AG09309 (cell line): ENCODE measurements at regions not wholly inside any gene's neighbourhood (a gene's known extent, or its start where the extent isn't known, plus 50 kb on each side); places are given as distances from the start of the nearest gene placed in this dataset.
"Not testable (repeated sequence)": the region's sequence is repeated elsewhere in the genome, so short reads cannot be mapped to it uniquely, and the experiment has no call there.

Experiments
- DNase-seq: peaks from one replicate; pipeline ENCODE4 v3.0.0-alpha.2; 2010; ENCODE audit warnings: low read depth
- H3K4me3 ChIP-seq: 2 replicates; pipeline ENCODE4 v1.5.1; 2011; ENCODE audit warnings: mild to moderate bottlenecking, low read depth, low read length, moderate library complexity; ENCODE audit not compliant: control insufficient read depth
- CTCF ChIP-seq: IDR thresholded peaks from 2 replicates; pipeline ENCODE4 v1.5.1; 2011; ENCODE audit warnings: mild to moderate bottlenecking, low read depth, low read length, inconsistent platforms; ENCODE audit not compliant: insufficient read depth, control insufficient read depth; ENCODE audit errors: missing control alignments

- not testable (repeated sequence) for H3K4me3 ChIP-seq, DNase-seq
Observed at GRCh38 chr4:82301390-82301789, 72.4 kb downstream of the HNRNPD start.

GRCh38 chr4:82293304-82293703, 80.5 kb downstream of the HNRNPD start:
- H3K4me3 ChIP-seq, result no peak overlapping the region
- TF ChIP-seq CTCF, result no peak
- DNase-seq, result no peak

DNA sequence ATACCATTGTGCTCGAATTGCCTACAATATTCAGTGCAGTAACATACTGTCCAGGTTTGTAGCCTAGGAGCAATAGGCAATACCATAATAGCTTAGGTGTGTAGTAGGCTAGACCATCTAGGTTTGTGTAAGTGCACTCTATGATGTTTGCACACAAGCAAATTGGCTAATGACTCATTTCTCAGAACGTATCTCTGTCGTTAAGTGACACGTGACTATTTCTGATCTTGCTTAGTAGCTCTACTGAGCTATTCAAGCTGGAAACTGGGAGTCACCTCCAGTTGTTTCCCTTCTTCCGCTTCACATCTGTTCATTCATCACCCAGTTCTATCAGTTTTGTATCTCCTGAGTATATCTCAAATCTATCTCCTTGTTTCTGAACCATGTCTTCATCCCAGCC, 86.1 kb downstream of the HNRNPD start:
- no peak overlapping the region for H3K4me3 ChIP-seq
- no peak for TF ChIP-seq CTCF
- no peak for DNase-seq

DNA sequence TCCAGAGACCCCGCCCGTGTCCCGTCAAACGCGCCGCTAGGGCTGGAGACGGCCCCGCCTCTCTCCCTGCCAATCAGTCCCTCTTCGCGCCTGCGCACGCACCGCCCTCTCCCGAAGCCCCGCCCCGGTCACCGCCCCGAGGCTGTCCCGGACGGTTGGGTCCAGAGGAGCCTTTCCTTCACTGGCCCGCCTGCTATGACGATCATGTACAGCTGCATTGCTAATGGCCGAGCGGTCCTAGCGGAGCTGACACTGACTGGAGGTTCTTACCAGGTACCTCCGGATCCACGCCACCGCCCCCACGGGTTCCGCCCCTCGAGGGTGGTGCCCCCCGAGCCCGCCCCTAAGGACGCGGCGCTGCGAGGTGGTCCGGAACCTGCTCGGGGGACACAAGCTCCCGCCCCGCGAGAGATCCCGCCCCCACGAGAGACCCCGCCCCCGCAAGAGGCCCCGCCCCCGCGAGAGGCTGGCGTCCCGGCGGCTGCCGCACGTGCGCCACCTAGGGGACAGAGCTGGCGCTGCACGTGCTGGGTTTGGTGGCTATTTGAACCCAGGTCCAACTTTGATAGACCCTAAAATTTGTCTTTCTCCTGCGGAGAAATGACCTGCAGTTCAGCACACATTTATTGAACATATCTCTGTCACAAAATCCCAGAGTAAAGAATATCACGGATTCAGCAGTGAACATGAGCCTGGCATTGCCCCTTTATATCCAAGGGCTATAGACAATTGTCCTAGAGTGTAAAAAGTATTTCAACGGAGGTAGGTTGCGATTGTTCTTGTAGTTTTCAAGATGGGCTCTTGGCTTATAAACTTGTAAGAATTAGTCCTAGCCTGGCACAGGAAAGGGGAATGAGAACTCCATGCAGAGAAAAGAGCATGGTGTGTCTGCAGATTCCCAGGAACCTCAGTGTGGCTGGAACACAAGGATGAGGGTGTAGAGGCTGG, 88.7 kb downstream of the HNRNPD start:
- peak; percentile 83 for TF ChIP-seq CTCF
- H3K4me3 ChIP-seq, result peak overlapping the region; percentile 49
- DNase-seq, result peak; percentile 92

GRCh38 chr4:82284475-82284857, 89.3 kb downstream of the HNRNPD start:
- peak overlapping the region; percentile 49 for H3K4me3 ChIP-seq
- TF ChIP-seq CTCF, result no peak
- DNase-seq, result no peak

DNA sequence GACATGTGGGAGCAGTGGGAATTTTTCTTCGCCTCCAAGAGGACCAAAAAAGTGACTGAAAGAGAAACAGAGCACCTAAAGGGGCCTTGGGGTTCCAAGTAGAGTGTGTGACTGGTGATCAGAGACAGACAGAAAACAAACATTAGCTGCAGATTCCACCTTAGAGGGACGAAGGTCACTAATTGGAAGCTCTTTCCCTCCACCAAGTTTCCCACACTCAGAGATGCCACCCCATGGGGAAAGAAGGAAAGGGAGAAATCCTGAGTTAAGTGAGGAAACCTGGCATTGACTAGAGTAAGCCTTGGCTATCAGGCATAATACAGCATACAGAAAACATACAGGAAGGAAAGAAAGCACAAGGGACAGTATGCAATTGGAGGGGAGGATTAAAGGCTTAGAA, 90.9 kb downstream of the HNRNPD start:
- no peak for DNase-seq
- no peak overlapping the region for H3K4me3 ChIP-seq
- no peak for TF ChIP-seq CTCF

GRCh38 chr4:82279550-82279949, 94.2 kb downstream of the HNRNPD start:
- not testable (repeated sequence) for DNase-seq, H3K4me3 ChIP-seq

DNA sequence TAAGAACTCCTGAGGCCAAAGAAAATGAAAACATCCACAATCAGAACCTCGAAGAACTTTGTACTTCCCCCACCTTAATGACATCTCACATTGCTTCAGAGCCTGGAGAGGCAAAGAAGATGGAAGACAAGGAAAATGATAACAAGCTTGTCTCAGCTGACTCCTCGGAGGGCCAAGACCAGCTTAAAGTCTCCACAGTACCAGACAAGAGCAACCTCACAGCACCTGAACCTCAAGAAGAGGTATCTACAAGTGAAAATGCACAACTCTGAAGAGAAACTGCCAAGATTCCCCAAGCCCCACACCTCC, 97.5 kb downstream of the HNRNPD start:
- no peak overlapping the region for H3K4me3 ChIP-seq
- no peak for TF ChIP-seq CTCF
- no peak for DNase-seq
